Osteoblast (primary cell): ENCODE measurements at regions not wholly inside any gene's neighbourhood (a gene's known extent, or its start where the extent isn't known, plus 50 kb on each side); places are given as distances from the start of the nearest gene placed in this dataset.
A peak's percentile ranks its signal among the peaks of the same experiment; 100 is the strongest.

Source experiments
- DNase-seq: peaks from one replicate; pipeline ENCODE4 v3.0.0; 2011; ENCODE audit warnings: low spot score, mixed read lengths; ENCODE audit not compliant: insufficient read length; ENCODE audit errors: missing footprints
- H2AFZ ChIP-seq: 2 replicates; pipeline ENCODE4 v1.6.0; 2011; ENCODE audit warnings: mild to moderate bottlenecking, low read length
- H3K27ac ChIP-seq: 2 replicates; pipeline ENCODE4 v1.5.1; 2011; ENCODE audit warnings: mild to moderate bottlenecking, low read depth, low read length, moderate library complexity
- H3K27me3 ChIP-seq: 2 replicates; pipeline ENCODE4 v1.6.0; 2012; ENCODE audit warnings: mild to moderate bottlenecking, control low read depth, inconsistent platforms, low read length, moderate library complexity; ENCODE audit not compliant: insufficient read depth
- H3K36me3 ChIP-seq: 2 replicates; pipeline ENCODE4 v1.5.1; 2011; ENCODE audit warnings: mild to moderate bottlenecking, low read length, control low read depth, moderate library complexity; ENCODE audit not compliant: insufficient read depth
- H3K4me1 ChIP-seq: 2 replicates; pipeline ENCODE4 v1.5.1; 2011; ENCODE audit warnings: mild to moderate bottlenecking, low read length, control low read depth, moderate library complexity; ENCODE audit not compliant: insufficient read depth
- H3K4me2 ChIP-seq: 2 replicates; pipeline ENCODE4 v1.6.0; 2011; ENCODE audit warnings: mild to moderate bottlenecking, low read length; ENCODE audit not compliant: insufficient read depth
- H3K4me3 ChIP-seq: fragments of 200-600 bp; sonication (generic); 3 replicates; pipeline ENCODE4 v1.5.1; 2012; ENCODE audit warnings: mild to moderate bottlenecking, low read length, inconsistent platforms; ENCODE audit not compliant: insufficient read depth
- H3K79me2 ChIP-seq: 2 replicates; pipeline ENCODE4 v1.6.0; 2012; ENCODE audit warnings: mild to moderate bottlenecking, low read length, control low read depth, inconsistent platforms; ENCODE audit not compliant: insufficient read depth
- H3K9me3 ChIP-seq: 2 replicates; pipeline ENCODE4 v1.5.1; 2011; ENCODE audit warnings: low read depth, low read length, control low read depth
- H4K20me1 ChIP-seq: 2 replicates; pipeline ENCODE4 v1.6.0; 2012; ENCODE audit warnings: mild to moderate bottlenecking, low read length, control low read depth; ENCODE audit not compliant: insufficient read depth
- TF ChIP-seq, protein P1 (sequence below): IDR thresholded peaks from 2 replicates; pipeline ENCODE4 v1.5.1; 2011; ENCODE audit warnings: mild to moderate bottlenecking, low read depth, low read length, moderate library complexity; ENCODE audit errors: extremely low read depth

DNA sequence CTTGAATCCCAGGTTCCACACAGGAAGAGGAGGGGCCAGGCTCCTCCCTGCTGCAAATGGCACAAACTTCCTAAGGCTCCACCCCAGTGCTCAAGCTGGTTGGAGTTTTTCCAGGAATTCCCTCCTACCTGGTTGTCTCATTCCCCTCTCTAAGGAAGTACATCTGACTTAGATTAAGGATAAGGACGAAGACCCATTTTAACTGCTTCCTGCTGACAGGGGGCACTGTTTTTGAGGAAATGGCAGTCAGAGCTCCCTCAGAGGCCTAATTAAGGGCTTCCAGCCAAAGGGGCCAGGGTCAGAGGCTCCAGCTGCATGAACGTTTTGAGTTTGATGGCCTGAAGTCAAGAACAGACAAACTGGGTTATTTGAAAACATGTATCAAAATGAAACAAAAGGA lies 1084.7 kb downstream of the SLC6A15 start:
- Histone ChIP-seq H4K20me1 (no peaks in the 10 kb centered on the region), H3K4me3 (no peak overlapping the region), H3K4me2 (no peak overlapping the region), H3K4me1 (no peaks in the 10 kb centered on the region), H3K9me3 (no peaks in the 10 kb centered on the region), H3K36me3 (no peaks in the 10 kb centered on the region), H3K27me3 (no peaks in the 10 kb centered on the region), H2AFZ (no peak overlapping the region), H3K27ac (no peak overlapping the region), H3K79me2 (no peaks in the 10 kb centered on the region)
- TF ChIP-seq, protein P1, sequence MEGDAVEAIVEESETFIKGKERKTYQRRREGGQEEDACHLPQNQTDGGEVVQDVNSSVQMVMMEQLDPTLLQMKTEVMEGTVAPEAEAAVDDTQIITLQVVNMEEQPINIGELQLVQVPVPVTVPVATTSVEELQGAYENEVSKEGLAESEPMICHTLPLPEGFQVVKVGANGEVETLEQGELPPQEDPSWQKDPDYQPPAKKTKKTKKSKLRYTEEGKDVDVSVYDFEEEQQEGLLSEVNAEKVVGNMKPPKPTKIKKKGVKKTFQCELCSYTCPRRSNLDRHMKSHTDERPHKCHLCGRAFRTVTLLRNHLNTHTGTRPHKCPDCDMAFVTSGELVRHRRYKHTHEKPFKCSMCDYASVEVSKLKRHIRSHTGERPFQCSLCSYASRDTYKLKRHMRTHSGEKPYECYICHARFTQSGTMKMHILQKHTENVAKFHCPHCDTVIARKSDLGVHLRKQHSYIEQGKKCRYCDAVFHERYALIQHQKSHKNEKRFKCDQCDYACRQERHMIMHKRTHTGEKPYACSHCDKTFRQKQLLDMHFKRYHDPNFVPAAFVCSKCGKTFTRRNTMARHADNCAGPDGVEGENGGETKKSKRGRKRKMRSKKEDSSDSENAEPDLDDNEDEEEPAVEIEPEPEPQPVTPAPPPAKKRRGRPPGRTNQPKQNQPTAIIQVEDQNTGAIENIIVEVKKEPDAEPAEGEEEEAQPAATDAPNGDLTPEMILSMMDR = no peak
- no peak for DNase-seq

DNA sequence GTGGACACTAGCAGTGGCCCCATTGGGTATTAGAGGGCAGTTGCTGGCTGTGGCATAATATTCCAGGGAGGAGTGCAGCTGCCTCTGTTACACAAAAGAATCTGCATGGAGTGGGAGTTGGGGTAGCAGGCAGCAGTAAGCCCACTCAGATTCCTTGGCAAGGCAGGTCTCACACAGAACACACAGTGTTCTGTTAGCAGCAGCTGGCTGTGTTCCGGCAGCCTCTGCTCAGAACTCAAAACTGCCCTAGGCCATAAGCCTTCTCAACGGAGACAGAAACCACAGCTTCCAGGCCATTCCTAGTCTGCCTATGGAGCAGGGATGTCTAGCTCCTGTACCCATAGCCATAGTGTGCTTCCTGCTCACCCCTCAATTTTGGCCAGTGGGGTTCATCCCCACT lies 1085.4 kb downstream of the SLC6A15 start:
- no peaks in the 10 kb centered on the region for H3K27me3 ChIP-seq
- no peaks in the 10 kb centered on the region for H3K9me3 ChIP-seq
- H3K4me3 ChIP-seq = no peak overlapping the region
- no peaks in the 10 kb centered on the region for H4K20me1 ChIP-seq
- no peaks in the 10 kb centered on the region for H3K36me3 ChIP-seq
- no peaks in the 10 kb centered on the region for H3K79me2 ChIP-seq
- no peak for DNase-seq
- TF ChIP-seq, protein P1 = no peak
- H3K27ac ChIP-seq = no peak overlapping the region
- no peak overlapping the region for H3K4me2 ChIP-seq
- no peak overlapping the region for H2AFZ ChIP-seq
- no peaks in the 10 kb centered on the region for H3K4me1 ChIP-seq

GRCh38 chr12:83826112-83826511 lies 1086.5 kb downstream of the SLC6A15 start:
- Histone ChIP-seq H3K36me3 (no peaks in the 10 kb centered on the region), H3K4me2 (no peak overlapping the region), H3K27ac (no peak overlapping the region), H3K27me3 (no peaks in the 10 kb centered on the region), H4K20me1 (no peaks in the 10 kb centered on the region), H3K9me3 (no peaks in the 10 kb centered on the region), H3K79me2 (no peaks in the 10 kb centered on the region), H3K4me1 (no peaks in the 10 kb centered on the region), H2AFZ (no peak overlapping the region), H3K4me3 (no peak overlapping the region)
- no peak for DNase-seq
- TF ChIP-seq, protein P1 = peak; percentile 49

- TF ChIP-seq, protein P1 = peak; percentile 21
- DNase-seq = no peak
- H3K4me1 ChIP-seq = no peaks in the 10 kb centered on the region
- H3K79me2 ChIP-seq = no peaks in the 10 kb centered on the region
- no peak overlapping the region for H3K27ac ChIP-seq
- H3K36me3 ChIP-seq = no peaks in the 10 kb centered on the region
- H3K4me2 ChIP-seq = no peak overlapping the region
- H3K9me3 ChIP-seq = no peaks in the 10 kb centered on the region
- no peak overlapping the region for H2AFZ ChIP-seq
- H4K20me1 ChIP-seq = no peaks in the 10 kb centered on the region
- no peaks in the 10 kb centered on the region for H3K27me3 ChIP-seq
- no peak overlapping the region for H3K4me3 ChIP-seq
Measured at GRCh38 chr12:83823386-83824045, 1089.1 kb downstream of the SLC6A15 start.
